Activated CD8-positive, alpha-beta memory T cell treated with anti-CD3 and anti-CD28 coated beads, Interleukin-2, amount 10 ng/mL, durations not matched to agents 7 days and 5 days (primary cell): ENCODE measurements at regions not wholly inside any gene's neighbourhood (a gene's known extent, or its start where the extent isn't known, plus 50 kb on each side); places are given as distances from the start of the nearest gene placed in this dataset. TPM values are rescaled to one million over a fixed set of nuclear protein-coding genes. Genes with fewer than 3 reads are reported as not detected.
"Not testable (repeated sequence)": the region's sequence is repeated elsewhere in the genome, so short reads cannot be mapped to it uniquely, and the experiment has no call there.

Experiments used
- ATAC-seq: fragments of 150-1000 bp; cut with Tn5 transposase; one replicate; pipeline ENCODE4 v1.10.0; 2021; ENCODE audit warnings: moderate library complexity
- CTCF ChIA-PET: fragments of 350-600 bp; sonication (Branson Sonifier 250); formaldehyde crosslinking; loops from one replicate; lab custom pipeline; 2021; ENCODE audit warnings: antibody characterized with exemption; lab: Charles Lee
- DNase-seq: peaks from one replicate; pipeline ENCODE4 v3.0.0-alpha.2; 2020
- H3K27ac Mint-ChIP-seq: one replicate; pipeline ENCODE4 v1.8.0; 2021; ENCODE audit warnings: mild to moderate bottlenecking, mixed read lengths
- H3K27me3 Mint-ChIP-seq: one replicate; pipeline ENCODE4 v1.8.0; 2021; ENCODE audit warnings: mixed read lengths
- H3K36me3 Mint-ChIP-seq: one replicate; pipeline ENCODE4 v1.8.0; 2021; ENCODE audit warnings: mild to moderate bottlenecking, mixed read lengths
- H3K4me1 Mint-ChIP-seq: one replicate; pipeline ENCODE4 v1.8.0; 2021; ENCODE audit warnings: mixed read lengths
- H3K4me3 Mint-ChIP-seq: one replicate; pipeline ENCODE4 v1.8.0; 2021; ENCODE audit warnings: mild to moderate bottlenecking, moderate library complexity, mixed read lengths
- H3K9me3 Mint-ChIP-seq: one replicate; pipeline ENCODE4 v1.8.0; 2022; ENCODE audit warnings: low read depth, mixed read lengths
- microRNA-seq: library from miRNA; unstranded; fragments of <30 nt; microRNA quantifications from one replicate; pipeline ENCODE4 v1.2.0, GENCODE V29; 2022

- H3K27ac Mint-ChIP-seq, H3K4me1 Mint-ChIP-seq, H3K27me3 Mint-ChIP-seq, H3K36me3 Mint-ChIP-seq, H3K4me3 Mint-ChIP-seq, ATAC-seq, DNase-seq, H3K9me3 Mint-ChIP-seq, CTCF ChIA-PET: not testable (repeated sequence)
These were observed 370.8 kb upstream of the ZNF722 start for GRCh38 chr7:63627590-63628485.

GRCh38 chr7:63629024-63629423 lies 369.6 kb upstream of the ZNF722 start:
- H3K36me3 Mint-ChIP-seq, DNase-seq, H3K4me1 Mint-ChIP-seq, H3K9me3 Mint-ChIP-seq, H3K4me3 Mint-ChIP-seq, CTCF ChIA-PET, H3K27me3 Mint-ChIP-seq, ATAC-seq, H3K27ac Mint-ChIP-seq: not testable (repeated sequence)

GRCh38 chr7:63636585-63636984 lies 362.1 kb upstream of the ZNF722 start:
- H3K9me3 Mint-ChIP-seq, H3K36me3 Mint-ChIP-seq, ATAC-seq: not testable (repeated sequence)

GRCh38 chr7:63665553-63665952 lies 333.1 kb upstream of the ZNF722 start:
- DNase-seq, H3K4me1 Mint-ChIP-seq, H3K27ac Mint-ChIP-seq, H3K36me3 Mint-ChIP-seq, ATAC-seq, H3K4me3 Mint-ChIP-seq, H3K9me3 Mint-ChIP-seq, CTCF ChIA-PET, H3K27me3 Mint-ChIP-seq: not testable (repeated sequence)

More at GRCh38 chr7:63636585-63636984, 362.1 kb upstream of the ZNF722 start:
- DNase-seq, H3K4me3 Mint-ChIP-seq, CTCF ChIA-PET, H3K4me1 Mint-ChIP-seq, H3K27ac Mint-ChIP-seq, H3K27me3 Mint-ChIP-seq: not testable (repeated sequence)

GRCh38 chr7:63691408-63691807 lies 307.2 kb upstream of the ZNF722 start:
- H3K4me1 Mint-ChIP-seq, H3K4me3 Mint-ChIP-seq, H3K9me3 Mint-ChIP-seq, H3K36me3 Mint-ChIP-seq, H3K27me3 Mint-ChIP-seq, DNase-seq, CTCF ChIA-PET, ATAC-seq, H3K27ac Mint-ChIP-seq: not testable (repeated sequence)

GRCh38 chr7:63694296-63694695 lies 304.4 kb upstream of the ZNF722 start:
- H3K27me3 Mint-ChIP-seq, H3K4me1 Mint-ChIP-seq, DNase-seq, H3K4me3 Mint-ChIP-seq, H3K36me3 Mint-ChIP-seq, H3K27ac Mint-ChIP-seq, H3K9me3 Mint-ChIP-seq, CTCF ChIA-PET, ATAC-seq: not testable (repeated sequence)

Small RNAs in the stretch of these regions (microRNA-seq; reads per million reads assigned to microRNA genes)
- gene MIR4283-2, result not detected
